ENCODE measurements at regions not wholly inside any gene's neighbourhood (a gene's known extent, or its start where the extent isn't known, plus 50 kb on each side); places are given as distances from the start of the nearest gene placed in this dataset.

GRCh38 chr3:83968356-83968755, 990.4 kb upstream of the CADM2 start:
- Histone ChIP-seq H3K4me3 (no peak overlapping the region), H3K9me2 (ENCODE audit: insufficient read depth) (no peaks in the 10 kb centered on the region), H3K79me2 (ENCODE audit: insufficient read depth) (no peaks in the 10 kb centered on the region), H2AFZ (no peak overlapping the region), H3F3A (ENCODE audit: insufficient read depth) (no peaks in the 10 kb centered on the region), H3K36me3 (ENCODE audit: low read depth) (no peaks in the 10 kb centered on the region), H3K4me1 (ENCODE audit: insufficient read depth) (no peaks in the 10 kb centered on the region), H3K9ac (no peak overlapping the region), H3K4me2 (ENCODE audit: unreplicated experiment) (no peak overlapping the region), H3K9me3 (ENCODE audit: low read depth) (no peaks in the 10 kb centered on the region), H4K20me1 (ENCODE audit: insufficient read depth) (no peaks in the 10 kb centered on the region), H3K27me3 (replicated peaks; ENCODE audit: insufficient read depth) (no peaks in the 10 kb centered on the region), H3K27ac (no peak overlapping the region)
- DNase-seq, result no peak
- 17 to 18% methylated on average over 7 of the region's 7 CpGs for WGBS, 2 experiments (ENCODE audit: low coverage in 1 of 2, low lambda C conversion rate in 2 of 2, missing lambda C conversion rate in 2 of 2)
- in situ Hi-C loops (cut with MboI), result no loop called here
- no peak for TF ChIP-seq EZH2 (IDR thresholded peaks at IDR 0.05; ENCODE audit: insufficient read depth, poor library complexity, severe bottlenecking)
- no peak for TF ChIP-seq EZH2phosphoT487 (IDR thresholded peaks at IDR 0.05; ENCODE audit: insufficient read depth, low read depth)

GRCh38 chr3:83971666-83972065, 987.1 kb upstream of the CADM2 start:
- Histone ChIP-seq H3K27ac (no peak overlapping the region), H3K9me2 (ENCODE audit: insufficient read depth) (no peaks in the 10 kb centered on the region), H3K9ac (no peak overlapping the region), H3K4me2 (ENCODE audit: unreplicated experiment) (no peak overlapping the region), H2AFZ (no peak overlapping the region), H3K4me3 (no peak overlapping the region), H3K79me2 (ENCODE audit: insufficient read depth) (no peaks in the 10 kb centered on the region), H4K20me1 (ENCODE audit: insufficient read depth) (no peaks in the 10 kb centered on the region), H3K27me3 (replicated peaks; ENCODE audit: insufficient read depth) (no peaks in the 10 kb centered on the region), H3K4me1 (ENCODE audit: insufficient read depth) (no peaks in the 10 kb centered on the region), H3K9me3 (ENCODE audit: low read depth) (no peaks in the 10 kb centered on the region), H3K36me3 (ENCODE audit: low read depth) (0 out of 2 replicates have a peak, but pooled peaks cover 4% of the 10 kb centered on the region), H3F3A (ENCODE audit: insufficient read depth) (no peaks in the 10 kb centered on the region)
- in situ Hi-C loops (cut with MboI), result no loop called here
- DNase-seq, result no peak
- TF ChIP-seq EZH2 (IDR thresholded peaks at IDR 0.05; ENCODE audit: insufficient read depth, poor library complexity, severe bottlenecking) (no peak), EZH2phosphoT487 (IDR thresholded peaks at IDR 0.05; ENCODE audit: insufficient read depth, low read depth) (no peak)
- 14 to 20% methylated on average over 1 of the region's 1 CpG for WGBS, 2 experiments (ENCODE audit: low coverage in 1 of 2, low lambda C conversion rate in 2 of 2, missing lambda C conversion rate in 2 of 2)

- H2AFZ ChIP-seq, result no peak overlapping the region
- no peaks in the 10 kb centered on the region for H4K20me1 ChIP-seq (ENCODE audit: insufficient read depth)
- no peak overlapping the region for H3K4me2 ChIP-seq (ENCODE audit: unreplicated experiment)
- H3K9ac ChIP-seq, result no peak overlapping the region
- H3K9me2 ChIP-seq (ENCODE audit: insufficient read depth), result no peaks in the 10 kb centered on the region
- no peaks in the 10 kb centered on the region for H3K79me2 ChIP-seq (ENCODE audit: insufficient read depth)
- in situ Hi-C loops (cut with MboI), result no loop called here
- no peak overlapping the region for H3K27ac ChIP-seq
- no peak for TF ChIP-seq EZH2phosphoT487 (IDR thresholded peaks at IDR 0.05; ENCODE audit: insufficient read depth, low read depth)
- TF ChIP-seq EZH2 (IDR thresholded peaks at IDR 0.05; ENCODE audit: insufficient read depth, poor library complexity, severe bottlenecking), result no peak
- H3F3A ChIP-seq (ENCODE audit: insufficient read depth), result no peaks in the 10 kb centered on the region
- no peak overlapping the region for H3K4me3 ChIP-seq
- peaks cover 6% of the 10 kb centered on the region for H3K9me3 ChIP-seq (ENCODE audit: low read depth)
- no peak for DNase-seq
- H3K4me1 ChIP-seq (ENCODE audit: insufficient read depth), result no peaks in the 10 kb centered on the region
- H3K27me3 ChIP-seq (replicated peaks; ENCODE audit: insufficient read depth), result no peaks in the 10 kb centered on the region
- 0% methylated on average over 1 of the region's 1 CpG for WGBS, 2 experiments (ENCODE audit: low coverage in 1 of 2, low lambda C conversion rate in 2 of 2, missing lambda C conversion rate in 2 of 2)
- no peaks in the 10 kb centered on the region for H3K36me3 ChIP-seq (ENCODE audit: low read depth)
Measured at GRCh38 chr3:84008623-84009022, 950.2 kb upstream of the CADM2 start.

GRCh38 chr3:84023842-84024241, 934.9 kb upstream of the CADM2 start:
- no peaks in the 10 kb centered on the region for H4K20me1 ChIP-seq (ENCODE audit: insufficient read depth)
- no peaks in the 10 kb centered on the region for H3K9me2 ChIP-seq (ENCODE audit: insufficient read depth)
- no peaks in the 10 kb centered on the region for H3K27me3 ChIP-seq (replicated peaks; ENCODE audit: insufficient read depth)
- no peaks in the 10 kb centered on the region for H3K36me3 ChIP-seq (ENCODE audit: low read depth)
- H3K9ac ChIP-seq, result no peak overlapping the region
- WGBS, 2 experiments (ENCODE audit: low coverage in 1 of 2, low lambda C conversion rate in 2 of 2, missing lambda C conversion rate in 2 of 2), result 28 to 31% methylated on average over 4 of the region's 4 CpGs
- H3K4me3 ChIP-seq, result no peak overlapping the region
- no peak for TF ChIP-seq EZH2phosphoT487 (IDR thresholded peaks at IDR 0.05; ENCODE audit: insufficient read depth, low read depth)
- TF ChIP-seq EZH2 (IDR thresholded peaks at IDR 0.05; ENCODE audit: insufficient read depth, poor library complexity, severe bottlenecking), result no peak
- no peaks in the 10 kb centered on the region for H3K4me1 ChIP-seq (ENCODE audit: insufficient read depth)
- no peaks in the 10 kb centered on the region for H3K9me3 ChIP-seq (ENCODE audit: low read depth)
- H3F3A ChIP-seq (ENCODE audit: insufficient read depth), result no peaks in the 10 kb centered on the region
- no peak overlapping the region for H2AFZ ChIP-seq
- no peak for DNase-seq
- in situ Hi-C loops (cut with MboI), result no loop called here
- no peak overlapping the region for H3K4me2 ChIP-seq (ENCODE audit: unreplicated experiment)
- no peak overlapping the region for H3K27ac ChIP-seq
- no peaks in the 10 kb centered on the region for H3K79me2 ChIP-seq (ENCODE audit: insufficient read depth)

GRCh38 chr3:84039099-84039498, 919.7 kb upstream of the CADM2 start:
- no peak overlapping the region for H3K27ac ChIP-seq
- no peak overlapping the region for H3K4me3 ChIP-seq
- no peaks in the 10 kb centered on the region for H3K36me3 ChIP-seq (ENCODE audit: low read depth)
- H2AFZ ChIP-seq, result no peak overlapping the region
- H3F3A ChIP-seq (ENCODE audit: insufficient read depth), result no peaks in the 10 kb centered on the region
- peaks cover 3% of the 10 kb centered on the region for H3K9me3 ChIP-seq (ENCODE audit: low read depth)
- no peaks in the 10 kb centered on the region for H4K20me1 ChIP-seq (ENCODE audit: insufficient read depth)
- no peaks in the 10 kb centered on the region for H3K79me2 ChIP-seq (ENCODE audit: insufficient read depth)
- H3K4me1 ChIP-seq (ENCODE audit: insufficient read depth), result no peaks in the 10 kb centered on the region
- WGBS, 2 experiments (ENCODE audit: low coverage in 1 of 2, low lambda C conversion rate in 2 of 2, missing lambda C conversion rate in 2 of 2), result 17 to 25% methylated on average over 3 of the region's 3 CpGs
- TF ChIP-seq EZH2phosphoT487 (IDR thresholded peaks at IDR 0.05; ENCODE audit: insufficient read depth, low read depth) (no peak), EZH2 (IDR thresholded peaks at IDR 0.05; ENCODE audit: insufficient read depth, poor library complexity, severe bottlenecking) (no peak)
- no peaks in the 10 kb centered on the region for H3K9me2 ChIP-seq (ENCODE audit: insufficient read depth)
- H3K9ac ChIP-seq, result no peak overlapping the region
- no peaks in the 10 kb centered on the region for H3K27me3 ChIP-seq (replicated peaks; ENCODE audit: insufficient read depth)
- DNase-seq, result no peak
- H3K4me2 ChIP-seq (ENCODE audit: unreplicated experiment), result no peak overlapping the region
- in situ Hi-C loops (cut with MboI), result no loop called here
